ENCODE measurements at regions not wholly inside any gene's neighbourhood (a gene's known extent, or its start where the extent isn't known, plus 50 kb on each side); places are given as distances from the start of the nearest gene placed in this dataset.

DNA sequence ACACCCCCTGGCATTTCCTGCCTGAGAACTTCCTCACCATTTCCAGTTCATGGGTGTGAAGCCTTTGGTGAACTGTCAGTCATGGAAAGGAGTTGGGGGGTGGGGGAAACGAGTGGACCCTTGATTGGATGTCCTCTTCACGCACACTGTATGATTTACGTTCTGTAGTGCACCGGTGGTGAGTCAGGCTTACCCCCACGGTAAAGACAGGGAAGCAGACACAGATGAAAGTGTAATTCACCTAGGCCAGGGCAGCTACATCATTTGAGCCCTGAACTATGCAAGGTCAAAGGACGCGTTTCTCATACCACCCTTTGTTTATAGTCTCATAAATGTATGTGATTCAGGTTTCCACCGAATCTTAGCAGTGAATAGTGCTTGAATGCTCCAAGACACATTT is 628.3 kb upstream of the PFKP start:
- H3K27ac ChIP-seq: no peak overlapping the region
- intact Hi-C loops (cut with DNase I): no loop called here
- no peaks in the 10 kb centered on the region for H3K4me1 ChIP-seq
- H3K9me3 ChIP-seq: peaks cover 0 to 5% of the 10 kb centered on the region in 2 donors
- TF ChIP-seq, protein P1, sequence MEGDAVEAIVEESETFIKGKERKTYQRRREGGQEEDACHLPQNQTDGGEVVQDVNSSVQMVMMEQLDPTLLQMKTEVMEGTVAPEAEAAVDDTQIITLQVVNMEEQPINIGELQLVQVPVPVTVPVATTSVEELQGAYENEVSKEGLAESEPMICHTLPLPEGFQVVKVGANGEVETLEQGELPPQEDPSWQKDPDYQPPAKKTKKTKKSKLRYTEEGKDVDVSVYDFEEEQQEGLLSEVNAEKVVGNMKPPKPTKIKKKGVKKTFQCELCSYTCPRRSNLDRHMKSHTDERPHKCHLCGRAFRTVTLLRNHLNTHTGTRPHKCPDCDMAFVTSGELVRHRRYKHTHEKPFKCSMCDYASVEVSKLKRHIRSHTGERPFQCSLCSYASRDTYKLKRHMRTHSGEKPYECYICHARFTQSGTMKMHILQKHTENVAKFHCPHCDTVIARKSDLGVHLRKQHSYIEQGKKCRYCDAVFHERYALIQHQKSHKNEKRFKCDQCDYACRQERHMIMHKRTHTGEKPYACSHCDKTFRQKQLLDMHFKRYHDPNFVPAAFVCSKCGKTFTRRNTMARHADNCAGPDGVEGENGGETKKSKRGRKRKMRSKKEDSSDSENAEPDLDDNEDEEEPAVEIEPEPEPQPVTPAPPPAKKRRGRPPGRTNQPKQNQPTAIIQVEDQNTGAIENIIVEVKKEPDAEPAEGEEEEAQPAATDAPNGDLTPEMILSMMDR (IDR thresholded peaks at IDR 0.05): no peak
- no peak for DNase-seq
- no peak for ATAC-seq
- H3K4me3 ChIP-seq: no peak overlapping the region
- H3K27me3 ChIP-seq: no peaks in the 10 kb centered on the region
- H3K36me3 ChIP-seq: no peaks in the 10 kb centered on the region

DNA sequence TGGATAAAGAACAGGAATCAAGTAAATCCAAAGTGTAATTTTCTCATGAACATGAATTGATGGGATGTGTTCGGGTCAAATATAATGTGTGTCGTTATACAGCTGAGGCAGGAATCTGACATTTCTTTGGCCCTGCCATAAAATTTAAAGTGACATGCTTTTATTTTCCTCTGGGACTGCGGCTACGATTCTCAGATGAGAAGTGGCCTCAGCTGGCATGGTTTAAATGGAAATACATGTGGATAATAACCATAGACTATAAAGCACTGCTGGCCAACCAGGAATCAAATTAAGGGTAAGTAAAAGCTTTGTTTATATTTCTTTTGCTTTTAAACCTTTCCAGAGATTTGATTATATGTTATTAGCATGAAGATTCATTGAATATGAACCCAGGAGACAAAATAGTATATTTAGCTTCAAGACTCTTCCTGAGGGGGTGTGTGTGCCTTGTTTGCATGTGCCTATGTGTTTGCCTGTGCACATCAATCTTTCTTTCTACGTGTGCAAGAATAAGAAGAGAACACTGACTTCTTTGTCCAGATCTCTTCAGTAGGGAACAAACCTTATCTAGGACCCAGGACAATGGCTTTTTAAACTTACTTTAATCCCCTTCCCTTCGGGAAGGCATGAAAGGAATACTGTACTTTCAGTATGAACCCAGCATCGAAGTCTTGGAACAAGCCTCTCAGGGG is 629.0 kb upstream of the PFKP start:
- intact Hi-C loops (cut with DNase I): no loop called here
- Histone ChIP-seq H3K4me1 (no peaks in the 10 kb centered on the region), H3K27me3 (no peaks in the 10 kb centered on the region), H3K9me3 (peaks cover 0 to 5% of the 10 kb centered on the region in 2 donors), H3K4me3 (no peak overlapping the region), H3K27ac (no peak overlapping the region), H3K36me3 (no peaks in the 10 kb centered on the region)
- DNase-seq (no peak), ATAC-seq (no peak)
- TF ChIP-seq, protein P1 (IDR thresholded peaks at IDR 0.05): no peak

DNA sequence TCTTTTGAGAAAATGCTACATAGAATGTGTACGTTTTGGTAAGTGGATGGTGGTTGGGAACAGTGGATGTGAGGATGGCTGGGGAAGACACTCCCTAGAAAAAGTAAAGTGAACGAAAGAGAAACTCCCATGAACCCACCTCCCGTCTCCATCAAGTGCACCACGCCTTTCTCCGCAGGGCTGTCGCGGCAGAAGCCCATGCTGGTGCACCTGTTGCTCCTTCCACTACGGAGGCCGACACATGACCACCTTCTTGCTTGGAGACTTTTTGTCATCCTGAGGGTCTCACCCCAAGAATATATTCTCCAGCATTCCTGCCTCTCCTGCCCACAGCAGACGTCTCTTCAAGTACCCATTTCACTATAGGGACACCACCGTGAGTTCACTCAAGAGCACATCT is 630.4 kb upstream of the PFKP start:
- intact Hi-C loops (cut with DNase I): no loop called here
- Histone ChIP-seq H3K4me1 (no peaks in the 10 kb centered on the region), H3K4me3 (no peak overlapping the region), H3K27ac (no peak overlapping the region), H3K36me3 (no peaks in the 10 kb centered on the region), H3K9me3 (peaks cover 0 to 5% of the 10 kb centered on the region in 2 donors), H3K27me3 (no peaks in the 10 kb centered on the region)
- DNase-seq: no peak
- ATAC-seq: no peak
- TF ChIP-seq, protein P1 (IDR thresholded peaks at IDR 0.05): no peak

DNA sequence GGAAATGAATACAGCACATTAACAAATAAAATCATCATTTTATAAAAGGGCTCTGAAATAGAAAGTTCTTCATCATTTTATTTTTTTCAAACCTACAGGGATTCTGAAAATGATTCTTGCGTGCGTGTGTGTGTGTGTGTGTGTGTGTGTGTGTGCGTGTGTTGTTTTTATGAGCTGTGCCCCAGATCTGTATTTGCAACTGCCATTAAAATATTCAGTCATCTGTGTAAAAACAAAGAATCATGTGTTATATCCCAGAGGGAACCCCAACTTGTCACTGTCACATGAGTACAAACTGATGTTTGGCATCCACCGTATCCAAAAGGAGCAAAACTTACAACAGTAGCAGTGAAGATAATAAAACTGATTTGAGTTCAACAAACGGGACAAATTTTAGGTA is 635.4 kb upstream of the PFKP start:
- Histone ChIP-seq H3K27ac (no peak overlapping the region), H3K27me3 (no peaks in the 10 kb centered on the region), H3K4me3 (no peak overlapping the region), H3K9me3 (peaks cover 0 to 5% of the 10 kb centered on the region in 2 donors), H3K36me3 (no peaks in the 10 kb centered on the region), H3K4me1 (no peaks in the 10 kb centered on the region)
- ATAC-seq (no peak), DNase-seq (no peak)
- TF ChIP-seq, protein P1 (IDR thresholded peaks at IDR 0.05): no peak
- intact Hi-C loops (cut with DNase I): no loop called here

DNA sequence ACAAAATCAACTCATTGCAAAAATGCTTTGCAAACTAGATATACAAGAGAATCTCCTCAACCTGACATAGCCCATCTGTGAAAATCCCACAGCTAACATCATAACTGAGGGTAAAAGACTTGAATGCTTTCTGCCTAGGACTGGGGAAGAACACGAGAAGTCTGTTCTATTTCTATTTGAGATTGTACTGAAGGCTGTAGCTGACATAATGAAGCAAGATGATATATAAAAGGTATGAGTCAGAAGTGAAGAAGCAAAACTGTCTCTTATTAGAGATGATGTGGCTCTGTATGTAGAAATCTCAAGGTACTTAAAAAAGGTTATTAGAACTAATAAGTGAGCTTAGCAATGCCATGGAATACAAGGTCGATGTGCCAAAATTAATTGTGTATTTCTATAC is 639.9 kb upstream of the PFKP start:
- Histone ChIP-seq H3K4me3 (no peak overlapping the region), H3K27ac (no peak overlapping the region), H3K4me1 (no peaks in the 10 kb centered on the region), H3K36me3 (no peaks in the 10 kb centered on the region), H3K9me3 (no peaks in the 10 kb centered on the region), H3K27me3 (no peaks in the 10 kb centered on the region)
- intact Hi-C loops (cut with DNase I): no loop called here
- ATAC-seq (no peak), DNase-seq (no peak)
- TF ChIP-seq, protein P1 (IDR thresholded peaks at IDR 0.05): no peak
